ENCODE measurements at regions not wholly inside any gene's neighbourhood (a gene's known extent, or its start where the extent isn't known, plus 50 kb on each side); places are given as distances from the start of the nearest gene placed in this dataset.

DNA sequence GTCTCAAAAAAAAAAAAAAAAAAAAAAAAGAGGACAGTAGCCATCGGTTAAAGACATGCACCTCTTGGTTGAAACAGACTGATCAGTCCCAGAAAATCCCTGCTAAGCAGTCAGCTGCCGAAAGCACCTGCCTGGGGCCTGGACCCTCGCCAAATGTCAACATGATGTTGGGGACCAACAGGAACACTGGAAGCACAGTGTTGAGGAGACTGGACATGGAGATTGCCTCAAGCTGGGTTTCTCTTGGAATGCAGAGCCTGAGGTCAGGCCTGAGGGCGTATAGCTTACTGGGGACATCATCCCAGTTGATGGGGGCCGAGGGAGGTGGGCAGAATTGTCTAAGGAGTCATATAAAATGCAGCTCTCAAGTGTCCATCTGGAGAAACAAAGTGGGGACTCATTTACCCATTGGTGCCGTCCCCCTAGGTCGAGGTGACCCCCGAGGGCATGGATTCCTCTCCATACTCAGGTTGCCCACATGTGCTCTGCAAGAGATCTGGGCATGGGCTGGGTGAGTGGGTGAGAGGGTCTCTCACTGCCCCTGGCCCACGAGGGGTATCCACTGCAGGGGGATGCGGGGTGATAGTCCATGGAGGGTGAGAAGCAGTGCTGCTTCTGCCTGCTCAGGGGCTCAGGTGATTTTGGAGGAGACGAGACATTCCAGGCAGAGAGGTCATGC is 164.5 kb downstream of the URI1 start:
- no peak for DNase-seq (ENCODE audit: low spot score)
- in situ Hi-C loops (cut with MboI; ENCODE audit: low sequenced_read_pairs, unreplicated experiment) = no loop called here
- TF ChIP-seq, protein P1, sequence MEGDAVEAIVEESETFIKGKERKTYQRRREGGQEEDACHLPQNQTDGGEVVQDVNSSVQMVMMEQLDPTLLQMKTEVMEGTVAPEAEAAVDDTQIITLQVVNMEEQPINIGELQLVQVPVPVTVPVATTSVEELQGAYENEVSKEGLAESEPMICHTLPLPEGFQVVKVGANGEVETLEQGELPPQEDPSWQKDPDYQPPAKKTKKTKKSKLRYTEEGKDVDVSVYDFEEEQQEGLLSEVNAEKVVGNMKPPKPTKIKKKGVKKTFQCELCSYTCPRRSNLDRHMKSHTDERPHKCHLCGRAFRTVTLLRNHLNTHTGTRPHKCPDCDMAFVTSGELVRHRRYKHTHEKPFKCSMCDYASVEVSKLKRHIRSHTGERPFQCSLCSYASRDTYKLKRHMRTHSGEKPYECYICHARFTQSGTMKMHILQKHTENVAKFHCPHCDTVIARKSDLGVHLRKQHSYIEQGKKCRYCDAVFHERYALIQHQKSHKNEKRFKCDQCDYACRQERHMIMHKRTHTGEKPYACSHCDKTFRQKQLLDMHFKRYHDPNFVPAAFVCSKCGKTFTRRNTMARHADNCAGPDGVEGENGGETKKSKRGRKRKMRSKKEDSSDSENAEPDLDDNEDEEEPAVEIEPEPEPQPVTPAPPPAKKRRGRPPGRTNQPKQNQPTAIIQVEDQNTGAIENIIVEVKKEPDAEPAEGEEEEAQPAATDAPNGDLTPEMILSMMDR (IDR thresholded peaks at IDR 0.05; ENCODE audit: borderline replicate concordance, control extremely low read depth, extremely low read depth, insufficient read depth, missing control alignments) = no peak

- TF ChIP-seq, protein P1 (IDR thresholded peaks at IDR 0.05; ENCODE audit: borderline replicate concordance, control extremely low read depth, extremely low read depth, insufficient read depth, missing control alignments) = no peak
- in situ Hi-C loops (cut with MboI; ENCODE audit: low sequenced_read_pairs, unreplicated experiment) = no loop called here
- no peak for DNase-seq (ENCODE audit: low spot score)
Observed at GRCh38 chr19:30107251-30107650, 165.2 kb downstream of the URI1 start.

- in situ Hi-C loops (cut with MboI; ENCODE audit: low sequenced_read_pairs, unreplicated experiment) = no loop called here
- no peak for DNase-seq (ENCODE audit: low spot score)
- TF ChIP-seq, protein P1 (IDR thresholded peaks at IDR 0.05; ENCODE audit: borderline replicate concordance, control extremely low read depth, extremely low read depth, insufficient read depth, missing control alignments) = no peak
Observed at GRCh38 chr19:30109565-30109964, 167.5 kb downstream of the URI1 start.

DNA sequence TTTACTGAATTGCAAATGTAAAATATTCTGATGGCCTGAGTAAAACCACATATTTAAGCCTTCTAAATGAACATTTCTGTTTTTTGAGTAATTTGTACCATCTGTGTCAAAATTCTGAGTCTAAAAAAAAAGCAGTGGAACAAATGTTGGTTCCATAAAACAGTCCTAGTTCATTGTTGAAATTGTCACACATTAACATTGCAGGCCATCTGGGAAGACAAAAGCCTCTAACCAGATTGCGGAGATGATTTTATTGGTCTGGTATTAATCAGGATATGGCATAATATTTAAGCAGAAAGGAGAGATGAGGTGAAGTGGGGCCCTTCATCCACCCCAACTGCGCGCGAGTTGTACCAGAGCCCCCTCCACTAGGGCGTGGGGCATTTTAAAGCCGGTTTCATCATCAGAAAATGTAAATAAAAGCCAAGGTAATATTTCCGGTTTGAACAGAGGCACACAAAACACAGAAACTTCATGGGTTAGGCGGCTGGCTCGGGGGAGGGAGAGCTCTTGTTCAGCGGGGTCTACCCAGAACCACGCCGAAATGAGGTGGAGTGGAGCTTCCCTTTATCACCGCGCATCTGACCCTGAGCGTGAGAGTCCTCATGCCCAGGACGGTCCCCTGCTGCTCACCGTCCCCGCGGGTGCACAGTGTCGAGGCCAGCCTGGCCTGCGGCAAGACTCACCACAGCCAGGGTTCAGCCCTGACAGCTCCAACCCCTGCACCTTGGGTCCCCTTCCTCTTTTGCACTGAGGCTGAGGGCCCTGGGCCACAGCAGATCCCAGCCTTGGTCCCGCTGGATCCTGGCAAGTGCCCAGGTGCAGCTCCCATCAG is 169.2 kb downstream of the URI1 start:
- in situ Hi-C loops (cut with MboI; ENCODE audit: low sequenced_read_pairs, unreplicated experiment) = no loop called here
- TF ChIP-seq, protein P1 (IDR thresholded peaks at IDR 0.05; ENCODE audit: borderline replicate concordance, control extremely low read depth, extremely low read depth, insufficient read depth, missing control alignments) = no peak
- no peak for DNase-seq (ENCODE audit: low spot score)

DNA sequence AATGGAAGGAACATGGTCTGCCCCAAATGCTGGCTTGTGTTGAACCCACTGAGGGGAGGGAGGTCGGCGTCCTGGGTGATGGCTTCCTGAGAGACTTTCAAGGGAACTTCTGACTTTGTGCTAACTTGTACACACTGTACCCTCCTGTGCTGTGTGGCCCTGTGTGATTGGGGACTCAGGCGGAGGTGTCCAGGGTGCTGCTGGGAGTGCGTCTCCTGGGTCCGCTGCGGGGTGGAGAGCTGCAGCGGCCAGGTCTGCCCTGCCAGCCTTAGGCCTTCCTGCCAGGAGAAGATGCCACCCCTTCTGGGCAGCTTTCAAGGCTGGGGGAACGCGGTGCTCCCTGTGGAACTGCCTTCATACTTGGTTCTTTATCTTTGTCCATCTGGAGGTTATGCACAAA is 170.1 kb downstream of the URI1 start:
- TF ChIP-seq, protein P1 (IDR thresholded peaks at IDR 0.05; ENCODE audit: borderline replicate concordance, control extremely low read depth, extremely low read depth, insufficient read depth, missing control alignments) = no peak
- in situ Hi-C loops (cut with MboI; ENCODE audit: low sequenced_read_pairs, unreplicated experiment) = no loop called here
- no peak for DNase-seq (ENCODE audit: low spot score)

- DNase-seq (ENCODE audit: low spot score) = no peak
- TF ChIP-seq, protein P1 (IDR thresholded peaks at IDR 0.05; ENCODE audit: borderline replicate concordance, control extremely low read depth, extremely low read depth, insufficient read depth, missing control alignments) = no peak
- in situ Hi-C loops (cut with MboI; ENCODE audit: low sequenced_read_pairs, unreplicated experiment) = no loop called here
Observed at GRCh38 chr19:30112666-30113065, 170.6 kb downstream of the URI1 start.
